ENCODE measurements at regions not wholly inside any gene's neighbourhood (a gene's known extent, or its start where the extent isn't known, plus 50 kb on each side); places are given as distances from the start of the nearest gene placed in this dataset.
"Not testable (repeated sequence)": the region's sequence is repeated elsewhere in the genome, so short reads cannot be mapped to it uniquely, and the experiment has no call there.

- no peak for DNase-seq
Observed at GRCh38 chr6:139742671-139743070, 368.2 kb upstream of the CITED2 start.

GRCh38 chr6:139738801-139739455 lies 364.5 kb upstream of the CITED2 start:
- DNase-seq, result no peak

GRCh38 chr6:139736325-139736906 lies 362.0 kb upstream of the CITED2 start:
- no peak for DNase-seq

- no peak for DNase-seq
Observed at GRCh38 chr6:139732451-139732850, 358.0 kb upstream of the CITED2 start.

GRCh38 chr6:139730340-139730974 lies 356.0 kb upstream of the CITED2 start:
- DNase-seq, result no peak

GRCh38 chr6:139728876-139729427 lies 354.5 kb upstream of the CITED2 start:
- DNase-seq, result no peak

- not testable (repeated sequence) for DNase-seq
Observed at GRCh38 chr6:139726272-139726671, 351.8 kb upstream of the CITED2 start.

- DNase-seq, result no peak
Observed at GRCh38 chr6:139722530-139722929, 348.1 kb upstream of the CITED2 start.

- DNase-seq, result no peak
Observed at GRCh38 chr6:139721954-139722353, 347.5 kb upstream of the CITED2 start.

GRCh38 chr6:139713900-139714506 lies 339.6 kb upstream of the CITED2 start:
- DNase-seq, result no peak

GRCh38 chr6:139713424-139713823 lies 339.0 kb upstream of the CITED2 start:
- DNase-seq, result no peak

GRCh38 chr6:139712830-139713229 lies 338.4 kb upstream of the CITED2 start:
- DNase-seq, result no peak

- no peak for DNase-seq
Observed at GRCh38 chr6:139711804-139712585, 337.5 kb upstream of the CITED2 start.

- DNase-seq, result no peak
Observed at GRCh38 chr6:139710556-139710955, 336.1 kb upstream of the CITED2 start.

GRCh38 chr6:139708337-139709199 lies 334.1 kb upstream of the CITED2 start:
- DNase-seq, result no peak

- no peak for DNase-seq
Observed at GRCh38 chr6:139706912-139707311, 332.5 kb upstream of the CITED2 start.

- no peak for DNase-seq
Observed at GRCh38 chr6:139705284-139705683, 330.8 kb upstream of the CITED2 start.

GRCh38 chr6:139703780-139704179 lies 329.3 kb upstream of the CITED2 start:
- DNase-seq, result no peak

GRCh38 chr6:139702706-139703105 lies 328.3 kb upstream of the CITED2 start:
- DNase-seq, result no peak

- no peak for DNase-seq
Observed at GRCh38 chr6:139701695-139702094, 327.2 kb upstream of the CITED2 start.

- DNase-seq, result no peak
Observed at GRCh38 chr6:139701003-139701402, 326.6 kb upstream of the CITED2 start.

GRCh38 chr6:139699911-139700310 lies 325.5 kb upstream of the CITED2 start:
- no peak for DNase-seq
